A549 (cell line): ENCODE measurements at regions not wholly inside any gene's neighbourhood (a gene's known extent, or its start where the extent isn't known, plus 50 kb on each side); places are given as distances from the start of the nearest gene placed in this dataset.

ENCODE experiments used
- ATAC-seq, 2 experiments: fragments of 200-7000 bp in 1 of 2; fragments of >200 bp in 1 of 2; cut with Nextera tagmentation in 1 of 2; cut with Tn5 transposase in 1 of 2; 3 replicates each; pipeline versions ENCODE4 v1.8.0 to v1.9.1; 2018 to 2020; ENCODE audit warnings: mild to moderate bottlenecking in 1 of 2, moderate library complexity in 1 of 2
- CTCF ChIA-PET: fragments of 300-600 bp; sonication (Branson Sonifier 250); formaldehyde crosslinking; extraction: SDS; loops from one replicate; lab custom pipeline; 2021; ENCODE audit warnings: antibody characterized with exemption, inconsistent platforms; lab: Yijun Ruan, JAX
- POLR2A ChIA-PET: fragments of 350-600 bp; formaldehyde crosslinking; extraction: SDS; loops from one replicate; lab custom pipeline; 2021; ENCODE audit warnings: antibody characterized with exemption, inconsistent platforms; lab: Yijun Ruan, JAX
- DNase-seq, 2 experiments: peaks; one replicate each; pipeline versions ENCODE4 v3.0.0 to v3.0.0-alpha.2; 2011 to 2016; ENCODE audit warnings: low read depth in 1 of 2, low spot score in 1 of 2
- FAIRE-seq: peaks from 2 replicates; lab custom pipeline; 2011; peaks lifted over from hg19 to GRCh38; lab: Jason Lieb, UNC
- H3K27ac ChIP-seq, 2 experiments: fragments of >200 bp; sonication (Bioruptor Twin); formaldehyde crosslinking; 3 replicates each; pipeline ENCODE4 v1.5.1; 2016 to 2017
- H3K4me1 ChIP-seq: fragments of >200 bp; sonication (Bioruptor Twin); formaldehyde crosslinking; 3 replicates; pipeline ENCODE4 v1.6.1; 2016
- H3K4me2 ChIP-seq: fragments of >200 bp; sonication (Bioruptor Twin); formaldehyde crosslinking; 3 replicates; pipeline ENCODE4 v1.6.1; 2016
- H3K4me3 ChIP-seq: fragments of >200 bp; sonication (Bioruptor Twin); formaldehyde crosslinking; 3 replicates; pipeline ENCODE4 v1.5.1; 2016
- H3K9me3 ChIP-seq: fragments of >200 bp; sonication (Bioruptor Twin); formaldehyde crosslinking; 3 replicates; pipeline ENCODE4 v1.6.1; 2016
- CEBPB ChIP-seq, 2 experiments: fragments of >200 bp in 1 of 2; sonication (Bioruptor Twin) in 1 of 2; formaldehyde crosslinking in 1 of 2; IDR thresholded peaks; 2 replicates each; pipeline ENCODE4 v1.6.1; 2012 to 2016
- CHD2 ChIP-seq: fragments of 150-350 bp; IDR thresholded peaks from 2 replicates; pipeline ENCODE4 v1.6.1; 2014; ENCODE audit warnings: low read length; ENCODE audit not compliant: partially characterized antibody
- EHMT2 ChIP-seq: fragments of 200-600 bp; sonication (generic); IDR thresholded peaks from 2 replicates; pipeline ENCODE4 v1.6.1; 2016; ENCODE audit warnings: antibody characterized with exemption, low read depth, mild to moderate bottlenecking, moderate library complexity
- EP300 ChIP-seq, 2 experiments: fragments of >200 bp; sonication (Bioruptor Twin); formaldehyde crosslinking; IDR thresholded peaks; 2 replicates in 1 of 2; 3 replicates in 1 of 2; pipeline ENCODE4 v1.6.1; 2016 to 2017
- ESRRA ChIP-seq: fragments of 150-350 bp; IDR thresholded peaks from 2 replicates; pipeline ENCODE4 v1.6.1; 2014; ENCODE audit warnings: mild to moderate bottlenecking, low read length, borderline replicate concordance
- FOXS1 ChIP-seq: fragments of 250-450 bp; sonication (Bioruptor Pico); IDR thresholded peaks from 2 replicates; pipeline ENCODE4 v1.5.0; 2020; ENCODE audit warnings: mild to moderate bottlenecking, moderate library complexity
- HOXA7 ChIP-seq: fragments of 250-450 bp; sonication (Bioruptor Pico); IDR thresholded peaks from 2 replicates; pipeline ENCODE4 v1.5.0; 2020; ENCODE audit warnings: mild to moderate bottlenecking, moderate library complexity
- HOXB13 ChIP-seq: fragments of 250-450 bp; sonication (Bioruptor Pico); IDR thresholded peaks from 2 replicates; pipeline ENCODE4 v1.5.0; 2020; ENCODE audit warnings: low read depth, mild to moderate bottlenecking, moderate library complexity
- JUNB ChIP-seq: fragments of >200 bp; sonication (Bioruptor Twin); formaldehyde crosslinking; IDR thresholded peaks from 2 replicates; pipeline ENCODE4 v1.6.1; 2016
- MAFK ChIP-seq: fragments of 450-650 bp; IDR thresholded peaks from 2 replicates; pipeline ENCODE4 v1.6.1; 2014; ENCODE audit not compliant: partially characterized antibody
- MYC ChIP-seq: IDR thresholded peaks from 2 replicates; pipeline ENCODE4 v1.6.1; 2012; ENCODE audit warnings: mild to moderate bottlenecking, inconsistent platforms, low read length, improper control_type of control experiment, borderline replicate concordance
- PHF8 ChIP-seq: fragments of 200-600 bp; sonication (generic); IDR thresholded peaks from 2 replicates; pipeline ENCODE4 v1.6.1; 2016; ENCODE audit warnings: low read depth, mild to moderate bottlenecking, antibody characterized with exemption, moderate library complexity, borderline replicate concordance
- POLR2AphosphoS2 ChIP-seq: conservative IDR thresholded peaks from 2 replicates; pipeline ENCODE4 v1.6.1; 2012; ENCODE audit warnings: low read length, improper control_type of control experiment, inconsistent platforms
- RARB ChIP-seq: fragments of 250-450 bp; sonication (Bioruptor Pico); IDR thresholded peaks from 2 replicates; pipeline ENCODE4 v1.8.0; 2021; ENCODE audit warnings: mild to moderate bottlenecking, moderate library complexity
- RFX5 ChIP-seq: fragments of 450-650 bp; IDR thresholded peaks from 2 replicates; pipeline ENCODE4 v1.7.1; 2014; ENCODE audit warnings: antibody characterized with exemption, mild to moderate bottlenecking, moderate library complexity
- TP53 ChIP-seq: fragments of 250-450 bp; sonication (Bioruptor Pico); IDR thresholded peaks from 2 replicates; pipeline ENCODE4 v1.5.0; 2021; ENCODE audit warnings: mild to moderate bottlenecking, moderate library complexity
- ZC3H11A ChIP-seq: fragments of 450-650 bp; IDR thresholded peaks from 2 replicates; pipeline ENCODE4 v1.6.1; 2014; ENCODE audit warnings: antibody characterized with exemption, mild to moderate bottlenecking
- ZFP36 ChIP-seq: fragments of 450-650 bp; IDR thresholded peaks from 2 replicates; pipeline ENCODE4 v1.6.1; 2014; ENCODE audit warnings: borderline replicate concordance; ENCODE audit not compliant: partially characterized antibody
- ZNF302 ChIP-seq: fragments of 250-450 bp; sonication (Bioruptor Pico); IDR thresholded peaks from 2 replicates; pipeline ENCODE4 v1.9.0; 2021; ENCODE audit warnings: inconsistent platforms, mild to moderate bottlenecking, moderate library complexity
- WGBS: methylation state at CpG from one replicate; pipeline ENCODE4 v1.1.6; 2017; ENCODE audit errors: missing lambda C conversion rate; 5-methylcytosine and 5-hydroxymethylcytosine counted together
- TF ChIP-seq, protein P1 (sequence below): fragments of >200 bp; sonication (Bioruptor Twin); formaldehyde crosslinking; IDR thresholded peaks from 3 replicates; pipeline ENCODE4 v1.5.1; 2016
- TF ChIP-seq, protein P2 (sequence below): fragments of 200-600 bp; sonication (generic); IDR thresholded peaks from 2 replicates; pipeline ENCODE4 v1.6.1; 2016; ENCODE audit warnings: antibody characterized with exemption, mild to moderate bottlenecking, moderate library complexity
- TF ChIP-seq, protein P3 (sequence below): fragments of 250-450 bp; sonication (Bioruptor Pico); IDR thresholded peaks from 2 replicates; pipeline ENCODE4 v1.5.0; 2021; ENCODE audit warnings: mild to moderate bottlenecking, moderate library complexity, borderline replicate concordance
- TF ChIP-seq, protein P4 (sequence below): fragments of 450-650 bp; IDR thresholded peaks from 2 replicates; pipeline ENCODE4 v1.6.1; 2014; ENCODE audit warnings: antibody characterized with exemption

DNA sequence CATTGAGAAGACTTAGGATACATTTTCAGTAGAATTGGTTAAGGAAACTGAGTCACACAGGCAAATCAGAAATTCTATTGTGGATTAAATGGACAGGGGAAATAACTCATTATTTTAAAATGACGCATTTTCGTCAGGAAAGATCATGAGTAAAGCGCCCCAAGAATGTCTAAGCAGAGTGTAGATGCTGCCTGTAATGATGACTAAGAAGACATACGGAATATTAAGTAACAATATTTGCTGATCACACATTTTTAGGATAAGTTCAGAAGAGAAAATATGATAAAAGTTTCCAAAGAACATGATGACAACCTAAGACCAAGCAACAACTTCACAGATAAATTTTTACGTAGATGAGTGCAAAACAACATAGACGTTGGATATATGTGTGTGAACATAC lies 596.3 kb upstream of the TENM3 start:
- Histone ChIP-seq H3K27ac (no peak overlapping the region), H3K9me3 (no peaks in the 10 kb centered on the region), H3K4me2 (no peak overlapping the region)
- no peak for DNase-seq
- CTCF ChIA-PET = no interaction called here
- POLR2A ChIA-PET = no interaction called here
- no peak for FAIRE-seq
- no peak for TF ChIP-seq CHD2
- peak; percentile 82 for TF ChIP-seq MAFK
- TF ChIP-seq, all 56 proteins: peak for 1
- Histone ChIP-seq H3K4me3 (no peak overlapping the region), H3K4me1 (no peaks in the 10 kb centered on the region)
- WGBS = 4% methylated on average over 6 of the region's 6 CpGs
- ATAC-seq = no peak

DNA sequence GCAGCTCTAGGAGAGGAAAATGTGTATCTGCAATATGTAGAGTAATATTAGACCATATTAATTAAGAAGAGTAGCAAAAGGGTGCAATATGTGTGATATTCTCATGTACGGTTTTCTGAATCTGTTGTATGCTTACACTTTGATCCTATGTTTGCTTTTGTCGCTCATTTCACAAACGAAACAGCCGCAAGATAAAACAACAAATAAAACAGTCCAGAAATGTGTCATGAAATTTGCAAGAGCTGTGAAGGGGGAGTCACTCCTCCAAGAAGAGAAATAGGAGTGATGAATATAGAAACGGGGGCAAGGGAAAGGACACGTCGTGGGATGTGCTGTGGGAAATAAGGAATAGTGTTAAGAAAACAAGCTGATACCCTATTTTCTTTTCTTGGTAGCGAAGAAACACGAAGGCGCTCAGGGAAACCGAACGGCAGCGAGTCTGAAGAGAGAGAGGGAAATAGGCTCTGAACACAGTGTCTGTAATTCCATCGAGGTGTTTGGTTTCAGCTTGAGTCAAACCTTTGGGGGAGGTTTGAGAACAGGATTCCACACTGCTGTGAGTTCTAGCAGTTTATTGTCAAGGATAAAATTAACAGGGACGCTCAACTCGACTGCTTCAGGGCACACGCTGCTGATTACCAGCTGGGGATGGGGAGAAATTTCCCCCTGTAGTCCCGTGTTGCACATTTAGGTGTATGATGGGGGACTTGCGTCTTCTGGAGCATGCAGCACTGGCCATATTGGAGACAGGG lies 595.6 kb upstream of the TENM3 start:
- WGBS = 37% methylated on average over 19 of the region's 19 CpGs

DNA sequence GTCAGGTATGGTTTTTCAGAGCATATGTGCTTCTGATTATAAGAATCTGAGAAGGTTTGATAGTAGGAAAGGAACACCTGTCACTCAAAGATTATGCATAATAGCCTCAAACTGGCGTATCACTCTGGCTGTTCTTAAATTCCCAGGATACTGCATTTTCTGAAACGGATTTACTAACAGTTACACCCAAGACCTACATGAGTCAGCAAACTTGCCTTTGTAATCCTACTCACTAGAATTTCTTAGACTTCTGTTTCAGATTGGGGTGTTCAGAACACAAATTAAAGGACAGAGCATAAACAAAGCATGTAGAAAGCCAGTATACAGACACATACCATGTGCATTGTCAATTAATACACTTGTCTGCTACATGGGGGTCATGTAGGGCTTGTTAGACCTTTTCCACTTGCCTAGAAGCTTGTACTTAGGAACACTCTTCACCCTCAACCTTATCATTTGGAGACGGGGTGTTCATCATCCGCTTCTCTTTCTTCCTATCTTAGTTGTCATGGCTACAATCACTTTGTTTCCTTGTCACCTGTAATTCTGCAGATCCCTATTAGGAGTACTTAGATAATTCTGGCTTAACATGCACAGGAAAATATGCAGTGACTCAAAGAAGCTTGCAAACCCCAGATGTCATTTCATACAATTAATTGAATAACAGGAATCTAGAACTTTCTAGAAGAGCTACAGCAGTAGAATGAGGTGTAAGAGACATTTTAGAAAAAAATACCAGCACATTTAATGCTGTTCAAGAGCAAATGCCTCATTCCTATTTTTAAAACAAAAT lies 593.0 kb upstream of the TENM3 start:
- WGBS = 21% methylated on average over 4 of the region's 4 CpGs
- Histone ChIP-seq H3K27ac (no peak overlapping the region), H3K4me3 (no peak overlapping the region), H3K4me2 (no peak overlapping the region), H3K9me3 (no peaks in the 10 kb centered on the region), H3K4me1 (no peaks in the 10 kb centered on the region)
- CTCF ChIA-PET = no interaction called here
- DNase-seq = no peak
- POLR2A ChIA-PET = no interaction called here
- no peak for FAIRE-seq
- no peak for ATAC-seq
- TF ChIP-seq ZNF302 (CRISPR knock-in tag) (no peak), CHD2 (no peak), HOXB13 (CRISPR knock-in tag) (no peak), EP300 (IDR thresholded peaks at IDR 0.05) (no peak), ZFP36 (no peak), RFX5 (no peak)
- TF ChIP-seq, protein P1, sequence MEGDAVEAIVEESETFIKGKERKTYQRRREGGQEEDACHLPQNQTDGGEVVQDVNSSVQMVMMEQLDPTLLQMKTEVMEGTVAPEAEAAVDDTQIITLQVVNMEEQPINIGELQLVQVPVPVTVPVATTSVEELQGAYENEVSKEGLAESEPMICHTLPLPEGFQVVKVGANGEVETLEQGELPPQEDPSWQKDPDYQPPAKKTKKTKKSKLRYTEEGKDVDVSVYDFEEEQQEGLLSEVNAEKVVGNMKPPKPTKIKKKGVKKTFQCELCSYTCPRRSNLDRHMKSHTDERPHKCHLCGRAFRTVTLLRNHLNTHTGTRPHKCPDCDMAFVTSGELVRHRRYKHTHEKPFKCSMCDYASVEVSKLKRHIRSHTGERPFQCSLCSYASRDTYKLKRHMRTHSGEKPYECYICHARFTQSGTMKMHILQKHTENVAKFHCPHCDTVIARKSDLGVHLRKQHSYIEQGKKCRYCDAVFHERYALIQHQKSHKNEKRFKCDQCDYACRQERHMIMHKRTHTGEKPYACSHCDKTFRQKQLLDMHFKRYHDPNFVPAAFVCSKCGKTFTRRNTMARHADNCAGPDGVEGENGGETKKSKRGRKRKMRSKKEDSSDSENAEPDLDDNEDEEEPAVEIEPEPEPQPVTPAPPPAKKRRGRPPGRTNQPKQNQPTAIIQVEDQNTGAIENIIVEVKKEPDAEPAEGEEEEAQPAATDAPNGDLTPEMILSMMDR = no peak
- TF ChIP-seq, protein P2, sequence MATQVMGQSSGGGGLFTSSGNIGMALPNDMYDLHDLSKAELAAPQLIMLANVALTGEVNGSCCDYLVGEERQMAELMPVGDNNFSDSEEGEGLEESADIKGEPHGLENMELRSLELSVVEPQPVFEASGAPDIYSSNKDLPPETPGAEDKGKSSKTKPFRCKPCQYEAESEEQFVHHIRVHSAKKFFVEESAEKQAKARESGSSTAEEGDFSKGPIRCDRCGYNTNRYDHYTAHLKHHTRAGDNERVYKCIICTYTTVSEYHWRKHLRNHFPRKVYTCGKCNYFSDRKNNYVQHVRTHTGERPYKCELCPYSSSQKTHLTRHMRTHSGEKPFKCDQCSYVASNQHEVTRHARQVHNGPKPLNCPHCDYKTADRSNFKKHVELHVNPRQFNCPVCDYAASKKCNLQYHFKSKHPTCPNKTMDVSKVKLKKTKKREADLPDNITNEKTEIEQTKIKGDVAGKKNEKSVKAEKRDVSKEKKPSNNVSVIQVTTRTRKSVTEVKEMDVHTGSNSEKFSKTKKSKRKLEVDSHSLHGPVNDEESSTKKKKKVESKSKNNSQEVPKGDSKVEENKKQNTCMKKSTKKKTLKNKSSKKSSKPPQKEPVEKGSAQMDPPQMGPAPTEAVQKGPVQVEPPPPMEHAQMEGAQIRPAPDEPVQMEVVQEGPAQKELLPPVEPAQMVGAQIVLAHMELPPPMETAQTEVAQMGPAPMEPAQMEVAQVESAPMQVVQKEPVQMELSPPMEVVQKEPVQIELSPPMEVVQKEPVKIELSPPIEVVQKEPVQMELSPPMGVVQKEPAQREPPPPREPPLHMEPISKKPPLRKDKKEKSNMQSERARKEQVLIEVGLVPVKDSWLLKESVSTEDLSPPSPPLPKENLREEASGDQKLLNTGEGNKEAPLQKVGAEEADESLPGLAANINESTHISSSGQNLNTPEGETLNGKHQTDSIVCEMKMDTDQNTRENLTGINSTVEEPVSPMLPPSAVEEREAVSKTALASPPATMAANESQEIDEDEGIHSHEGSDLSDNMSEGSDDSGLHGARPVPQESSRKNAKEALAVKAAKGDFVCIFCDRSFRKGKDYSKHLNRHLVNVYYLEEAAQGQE = no peak

More for the DNA sequence above, 595.6 kb upstream of the TENM3 start:
- ChIA-PET CTCF (interaction anchor here (1.2 kb wide), 1 partner anchor 13 kb away, joined by 3 read pairs; no protein-coding TSS in a partner anchor), POLR2A (no interaction called here)
- no peaks in the 10 kb centered on the region for H3K9me3 ChIP-seq
- H3K4me3 ChIP-seq = no peak overlapping the region
- no peak overlapping the region for H3K27ac ChIP-seq
- H3K4me2 ChIP-seq = no peak overlapping the region
- FAIRE-seq (no peak), ATAC-seq (no peak), DNase-seq (no peak)
- TF ChIP-seq, protein P3, sequence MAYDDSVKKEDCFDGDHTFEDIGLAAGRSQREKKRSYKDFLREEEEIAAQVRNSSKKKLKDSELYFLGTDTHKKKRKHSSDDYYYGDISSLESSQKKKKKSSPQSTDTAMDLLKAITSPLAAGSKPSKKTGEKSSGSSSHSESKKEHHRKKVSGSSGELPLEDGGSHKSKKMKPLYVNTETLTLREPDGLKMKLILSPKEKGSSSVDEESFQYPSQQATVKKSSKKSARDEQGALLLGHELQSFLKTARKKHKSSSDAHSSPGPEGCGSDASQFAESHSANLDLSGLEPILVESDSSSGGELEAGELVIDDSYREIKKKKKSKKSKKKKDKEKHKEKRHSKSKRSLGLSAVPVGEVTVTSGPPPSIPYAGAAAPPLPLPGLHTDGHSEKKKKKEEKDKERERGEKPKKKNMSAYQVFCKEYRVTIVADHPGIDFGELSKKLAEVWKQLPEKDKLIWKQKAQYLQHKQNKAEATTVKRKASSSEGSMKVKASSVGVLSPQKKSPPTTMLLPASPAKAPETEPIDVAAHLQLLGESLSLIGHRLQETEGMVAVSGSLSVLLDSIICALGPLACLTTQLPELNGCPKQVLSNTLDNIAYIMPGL (CRISPR knock-in tag) = no peak
- TF ChIP-seq PHF8 = no peak
- TF ChIP-seq ZC3H11A = no peak
- TF ChIP-seq EHMT2 = no peak
- TF ChIP-seq CEBPB (IDR thresholded peaks at IDR 0.05) = no peak
- no peak for TF ChIP-seq JUNB
- TF ChIP-seq ESRRA = no peak
- TF ChIP-seq MYC = no peak
- no peak for TF ChIP-seq MAFK
- no peak for TF ChIP-seq RARB
- no peak for TF ChIP-seq FOXS1 (CRISPR knock-in tag)
- TF ChIP-seq, protein P1 = no peak
- no peak for TF ChIP-seq TP53 (CRISPR knock-in tag)
- no peak for TF ChIP-seq POLR2AphosphoS2
- TF ChIP-seq HOXB13 (CRISPR knock-in tag) = no peak
- TF ChIP-seq, protein P4, sequence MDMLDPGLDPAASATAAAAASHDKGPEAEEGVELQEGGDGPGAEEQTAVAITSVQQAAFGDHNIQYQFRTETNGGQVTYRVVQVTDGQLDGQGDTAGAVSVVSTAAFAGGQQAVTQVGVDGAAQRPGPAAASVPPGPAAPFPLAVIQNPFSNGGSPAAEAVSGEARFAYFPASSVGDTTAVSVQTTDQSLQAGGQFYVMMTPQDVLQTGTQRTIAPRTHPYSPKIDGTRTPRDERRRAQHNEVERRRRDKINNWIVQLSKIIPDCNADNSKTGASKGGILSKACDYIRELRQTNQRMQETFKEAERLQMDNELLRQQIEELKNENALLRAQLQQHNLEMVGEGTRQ = no peak
- no peak for TF ChIP-seq HOXA7
- no peak for TF ChIP-seq ZFP36
- H3K4me1 ChIP-seq = no peaks in the 10 kb centered on the region
